CD4-positive, alpha-beta T cell treated with Interleukin-10 for 1 hour (primary cell): ENCODE measurements at regions not wholly inside any gene's neighbourhood (a gene's known extent, or its start where the extent isn't known, plus 50 kb on each side); places are given as distances from the start of the nearest gene placed in this dataset.
"Not testable (repeated sequence)": the region's sequence is repeated elsewhere in the genome, so short reads cannot be mapped to it uniquely, and the experiment has no call there.

Source experiments
- DNase-seq: peaks from one replicate; pipeline ENCODE4 v3.0.0-alpha.2; 2020

- peak; percentile 35 for DNase-seq
Observed at GRCh38 chr1:145191272-145191675, 50.7 kb downstream of the PPIAL4D start.

GRCh38 chr1:145189543-145190030, 52.4 kb downstream of the PPIAL4D start:
- not testable (repeated sequence) for DNase-seq

GRCh38 chr1:145188869-145189542, 53.0 kb downstream of the PPIAL4D start:
- peak; percentile 12 for DNase-seq

GRCh38 chr1:145182606-145183413, 59.2 kb downstream of the PPIAL4D start:
- DNase-seq = peak; percentile 51

- DNase-seq = peak; percentile 20
Observed at GRCh38 chr1:145176285-145176925, 65.6 kb downstream of the PPIAL4D start.

- DNase-seq = not testable (repeated sequence)
Observed at GRCh38 chr1:145174377-145174776, 67.6 kb downstream of the PPIAL4D start.

GRCh38 chr1:145168220-145168848, 72.6 kb downstream of the FAM72D start:
- DNase-seq = not testable (repeated sequence)

- DNase-seq = not testable (repeated sequence)
Observed at GRCh38 chr1:145164360-145164759, 68.6 kb downstream of the FAM72D start.
